ENCODE measurements at regions not wholly inside any gene's neighbourhood (a gene's known extent, or its start where the extent isn't known, plus 50 kb on each side); places are given as distances from the start of the nearest gene placed in this dataset.

DNA sequence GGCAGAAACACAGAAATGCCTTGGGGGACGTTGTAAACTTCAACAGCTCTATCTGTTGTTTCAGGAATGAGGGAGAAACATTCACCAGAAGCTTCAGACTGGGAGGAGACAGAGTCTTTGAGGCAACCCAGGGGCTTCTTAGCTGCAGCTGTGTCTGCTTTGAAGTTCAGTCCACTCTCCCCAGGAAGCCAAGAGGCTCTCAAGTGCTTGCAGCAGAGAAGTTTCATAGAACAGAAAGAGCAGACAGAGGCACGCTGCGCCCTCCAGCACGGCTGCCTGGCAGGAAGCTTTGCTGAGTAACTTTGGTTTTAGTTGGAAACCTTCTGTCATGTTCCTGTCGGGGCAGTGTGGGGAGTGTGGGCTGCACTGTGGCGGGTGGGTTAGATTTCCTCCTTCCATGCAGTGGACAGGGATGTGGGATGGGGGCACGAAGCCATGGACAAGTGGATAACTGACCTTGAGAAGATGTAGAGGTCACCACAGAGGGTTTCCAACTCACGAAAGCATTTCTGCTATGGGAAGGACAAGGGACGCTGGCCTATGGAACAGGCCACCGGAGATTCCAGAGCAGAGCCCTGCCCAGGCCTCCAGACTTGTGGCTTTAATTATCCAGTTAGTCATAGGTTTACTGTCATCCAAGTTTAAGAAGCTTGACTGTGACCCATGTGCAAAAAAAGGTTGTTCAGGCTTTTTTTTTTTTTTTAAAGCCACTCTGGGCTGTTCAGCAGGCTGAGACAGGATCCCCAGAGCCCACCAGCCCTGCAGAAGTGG lies 107.7 kb downstream of the ARF6 start:
- TF ChIP-seq, protein P1, sequence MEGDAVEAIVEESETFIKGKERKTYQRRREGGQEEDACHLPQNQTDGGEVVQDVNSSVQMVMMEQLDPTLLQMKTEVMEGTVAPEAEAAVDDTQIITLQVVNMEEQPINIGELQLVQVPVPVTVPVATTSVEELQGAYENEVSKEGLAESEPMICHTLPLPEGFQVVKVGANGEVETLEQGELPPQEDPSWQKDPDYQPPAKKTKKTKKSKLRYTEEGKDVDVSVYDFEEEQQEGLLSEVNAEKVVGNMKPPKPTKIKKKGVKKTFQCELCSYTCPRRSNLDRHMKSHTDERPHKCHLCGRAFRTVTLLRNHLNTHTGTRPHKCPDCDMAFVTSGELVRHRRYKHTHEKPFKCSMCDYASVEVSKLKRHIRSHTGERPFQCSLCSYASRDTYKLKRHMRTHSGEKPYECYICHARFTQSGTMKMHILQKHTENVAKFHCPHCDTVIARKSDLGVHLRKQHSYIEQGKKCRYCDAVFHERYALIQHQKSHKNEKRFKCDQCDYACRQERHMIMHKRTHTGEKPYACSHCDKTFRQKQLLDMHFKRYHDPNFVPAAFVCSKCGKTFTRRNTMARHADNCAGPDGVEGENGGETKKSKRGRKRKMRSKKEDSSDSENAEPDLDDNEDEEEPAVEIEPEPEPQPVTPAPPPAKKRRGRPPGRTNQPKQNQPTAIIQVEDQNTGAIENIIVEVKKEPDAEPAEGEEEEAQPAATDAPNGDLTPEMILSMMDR (IDR thresholded peaks at IDR 0.05; ENCODE audit: insufficient read depth, low read depth, low read length), result no peak
- no peak for TF ChIP-seq EZH2 (IDR thresholded peaks at IDR 0.05; ENCODE audit: insufficient read depth, low read length)

Data from astrocyte (in vitro differentiated cells and primary cell).